ENCODE measurements at regions not wholly inside any gene's neighbourhood (a gene's known extent, or its start where the extent isn't known, plus 50 kb on each side); places are given as distances from the start of the nearest gene placed in this dataset.
A peak's percentile ranks its signal among the peaks of the same experiment; 100 is the strongest.
"Not testable (repeated sequence)": the region's sequence is repeated elsewhere in the genome, so short reads cannot be mapped to it uniquely, and the experiment has no call there.

DNA sequence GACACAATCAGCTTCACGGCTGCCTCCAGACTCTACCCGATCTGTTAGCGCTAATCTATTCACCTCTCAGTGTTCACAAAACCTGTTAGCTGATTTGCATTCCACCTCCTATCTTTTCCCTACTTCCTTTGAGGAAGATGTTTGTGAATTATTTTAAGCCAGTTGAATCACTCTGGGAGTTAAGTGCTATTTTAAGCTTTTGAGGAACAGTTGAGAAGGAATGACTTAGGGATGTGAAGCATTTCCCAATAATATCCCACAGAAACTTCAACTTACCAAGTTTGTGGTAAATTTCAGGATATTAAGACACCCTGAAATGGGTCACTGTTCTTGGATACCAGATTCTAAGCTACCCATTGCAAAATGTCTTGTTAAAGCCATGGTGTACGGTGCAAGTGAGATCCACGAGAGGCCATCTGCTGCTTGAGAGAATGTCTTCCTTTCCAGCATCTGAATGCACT lies 145.2 kb upstream of the CITED2 start:
- Histone ChIP-seq H3K27ac (no peak overlapping the region), H3K4me3 (no peak overlapping the region), H3K36me3 (no peaks in the 10 kb centered on the region), H3K4me1 (no peaks in the 10 kb centered on the region), H3K9me3 (no peaks in the 10 kb centered on the region), H3K27me3 (ENCODE audit: low read depth) (no peaks in the 10 kb centered on the region)
- intact Hi-C loops (cut with DNase I): no loop called here
- ATAC-seq (peak in 1 of 2 donors; percentile 39), DNase-seq (no peak)
- TF ChIP-seq, protein P1, sequence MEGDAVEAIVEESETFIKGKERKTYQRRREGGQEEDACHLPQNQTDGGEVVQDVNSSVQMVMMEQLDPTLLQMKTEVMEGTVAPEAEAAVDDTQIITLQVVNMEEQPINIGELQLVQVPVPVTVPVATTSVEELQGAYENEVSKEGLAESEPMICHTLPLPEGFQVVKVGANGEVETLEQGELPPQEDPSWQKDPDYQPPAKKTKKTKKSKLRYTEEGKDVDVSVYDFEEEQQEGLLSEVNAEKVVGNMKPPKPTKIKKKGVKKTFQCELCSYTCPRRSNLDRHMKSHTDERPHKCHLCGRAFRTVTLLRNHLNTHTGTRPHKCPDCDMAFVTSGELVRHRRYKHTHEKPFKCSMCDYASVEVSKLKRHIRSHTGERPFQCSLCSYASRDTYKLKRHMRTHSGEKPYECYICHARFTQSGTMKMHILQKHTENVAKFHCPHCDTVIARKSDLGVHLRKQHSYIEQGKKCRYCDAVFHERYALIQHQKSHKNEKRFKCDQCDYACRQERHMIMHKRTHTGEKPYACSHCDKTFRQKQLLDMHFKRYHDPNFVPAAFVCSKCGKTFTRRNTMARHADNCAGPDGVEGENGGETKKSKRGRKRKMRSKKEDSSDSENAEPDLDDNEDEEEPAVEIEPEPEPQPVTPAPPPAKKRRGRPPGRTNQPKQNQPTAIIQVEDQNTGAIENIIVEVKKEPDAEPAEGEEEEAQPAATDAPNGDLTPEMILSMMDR (IDR thresholded peaks at IDR 0.05): no peak

DNA sequence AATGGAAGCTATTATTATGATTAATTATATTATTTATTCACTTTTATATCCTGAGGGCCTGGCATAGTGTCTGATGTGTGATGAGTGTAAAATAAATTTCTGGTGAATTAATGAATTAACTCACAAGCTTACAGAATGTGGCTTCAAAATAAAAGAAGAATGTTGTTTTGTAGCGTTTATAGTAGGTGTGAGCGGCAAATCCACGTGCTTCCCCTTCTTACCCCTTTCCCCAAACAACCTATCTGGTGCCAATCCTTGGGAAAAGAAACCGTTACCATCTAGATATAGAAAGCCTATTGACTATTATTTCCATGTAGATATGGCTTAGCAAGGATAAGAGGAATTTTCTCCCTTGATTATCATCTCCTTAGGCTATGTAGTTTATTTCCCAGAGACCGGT lies 144.6 kb upstream of the CITED2 start:
- Histone ChIP-seq H3K4me1 (no peaks in the 10 kb centered on the region), H3K27ac (no peak overlapping the region), H3K36me3 (no peaks in the 10 kb centered on the region), H3K4me3 (no peak overlapping the region), H3K9me3 (no peaks in the 10 kb centered on the region), H3K27me3 (ENCODE audit: low read depth) (no peaks in the 10 kb centered on the region)
- DNase-seq (no peak), ATAC-seq (no peak)
- intact Hi-C loops (cut with DNase I): no loop called here
- TF ChIP-seq, protein P1 (IDR thresholded peaks at IDR 0.05): no peak

DNA sequence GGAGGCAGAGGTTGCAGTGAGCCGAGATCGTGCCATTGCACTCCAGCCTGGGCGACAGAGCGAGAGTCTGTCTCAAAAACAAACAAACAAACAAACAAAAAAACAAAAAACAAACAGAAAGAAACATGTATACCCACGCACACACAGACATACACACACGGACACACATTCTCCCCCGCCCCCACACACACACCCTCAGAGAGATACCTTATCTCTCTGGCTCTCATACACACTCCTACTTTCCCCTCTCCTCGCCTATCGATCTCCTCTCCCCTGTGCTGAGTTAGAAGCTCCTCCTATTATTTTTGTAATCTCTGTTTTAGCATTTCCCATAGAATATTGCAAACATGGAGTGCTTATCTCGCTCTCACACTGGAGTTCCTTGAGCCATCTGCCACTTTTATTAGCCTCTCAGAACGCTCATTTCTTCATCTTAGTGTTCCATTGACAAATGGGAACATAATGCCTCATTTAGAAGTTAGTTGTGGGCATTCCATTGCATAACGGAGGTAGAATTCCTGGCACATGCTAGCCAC lies 144.2 kb upstream of the CITED2 start:
- no peak for ATAC-seq
- Histone ChIP-seq H3K9me3 (no peaks in the 10 kb centered on the region), H3K36me3 (no peaks in the 10 kb centered on the region), H3K4me1 (no peaks in the 10 kb centered on the region), H3K4me3 (no peak overlapping the region), H3K27ac (no peak overlapping the region), H3K27me3 (ENCODE audit: low read depth) (no peaks in the 10 kb centered on the region)
- TF ChIP-seq, protein P1 (IDR thresholded peaks at IDR 0.05): no peak
- intact Hi-C loops (cut with DNase I): no loop called here
- DNase-seq: no peak

DNA sequence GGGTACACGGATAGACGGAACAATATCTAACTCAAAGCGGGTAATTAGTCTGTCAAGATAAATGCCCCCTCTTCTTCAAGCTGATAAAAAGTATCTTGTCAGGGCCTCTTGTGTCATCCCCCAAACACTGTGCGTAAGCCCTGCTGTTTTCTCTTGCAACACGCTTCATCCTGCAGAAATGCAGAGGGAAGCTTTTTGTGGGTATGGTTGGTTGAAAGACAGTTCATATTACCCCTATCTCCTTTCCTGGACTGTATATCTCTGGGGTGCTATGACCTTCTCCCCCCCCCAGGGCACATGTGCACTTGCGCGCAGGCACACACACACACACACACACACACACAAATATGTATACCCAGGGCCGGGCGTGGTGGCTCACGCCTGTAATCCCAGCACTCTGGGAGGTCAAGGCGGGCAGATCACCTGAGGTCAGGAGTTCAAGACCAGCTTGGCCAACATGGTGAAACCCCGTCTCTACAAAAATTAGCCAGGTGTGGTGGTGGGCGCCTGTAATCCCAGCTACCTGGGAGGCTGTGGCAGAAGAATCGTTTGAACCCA lies 143.6 kb upstream of the CITED2 start:
- H3K4me3 ChIP-seq; H3K9me3 ChIP-seq; H3K4me1 ChIP-seq; H3K36me3 ChIP-seq; H3K27ac ChIP-seq; H3K27me3 ChIP-seq (ENCODE audit: low read depth); intact Hi-C loops (cut with DNase I); DNase-seq: not testable (repeated sequence)
- ATAC-seq: peak in 1 of 2 donors; percentile 27

DNA sequence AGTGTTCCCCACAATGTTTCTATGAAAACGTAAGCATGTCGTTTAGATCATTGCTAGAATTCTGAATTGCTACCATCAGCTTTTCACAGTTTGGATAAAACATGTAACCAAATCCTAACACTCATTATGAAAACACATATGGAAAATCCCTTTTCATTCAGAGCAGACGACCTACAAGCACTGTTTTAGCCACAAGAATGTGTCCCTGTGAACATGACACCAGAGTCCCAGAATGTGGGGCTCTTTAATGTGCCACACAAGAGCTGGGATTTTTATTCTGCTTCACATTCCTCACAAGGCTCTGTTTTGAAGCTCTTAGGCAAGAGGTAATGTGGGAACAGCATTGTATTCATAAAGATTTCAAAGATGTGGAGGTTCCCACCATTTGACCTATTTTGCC lies 141.1 kb upstream of the CITED2 start:
- no peak overlapping the region for H3K4me3 ChIP-seq
- H3K9me3 ChIP-seq: no peaks in the 10 kb centered on the region
- TF ChIP-seq, protein P1 (IDR thresholded peaks at IDR 0.05): no peak
- peaks cover under 1% of the 10 kb centered on the region for H3K4me1 ChIP-seq
- DNase-seq: no peak
- H3K27me3 ChIP-seq (ENCODE audit: low read depth): no peaks in the 10 kb centered on the region
- no peak overlapping the region for H3K27ac ChIP-seq
- intact Hi-C loops (cut with DNase I): no loop called here
- no peak for ATAC-seq
- no peaks in the 10 kb centered on the region for H3K36me3 ChIP-seq

GRCh38 chr6:139514819-139515218 lies 140.4 kb upstream of the CITED2 start:
- intact Hi-C loops (cut with DNase I): no loop called here
- Histone ChIP-seq H3K4me1 (peaks cover 7% of the 10 kb centered on the region), H3K27me3 (ENCODE audit: low read depth) (no peaks in the 10 kb centered on the region), H3K9me3 (no peaks in the 10 kb centered on the region), H3K27ac (no peak overlapping the region), H3K4me3 (no peak overlapping the region), H3K36me3 (no peaks in the 10 kb centered on the region)
- DNase-seq (no peak), ATAC-seq (no peak)
- TF ChIP-seq, protein P1 (IDR thresholded peaks at IDR 0.05): no peak

Measured in lower lobe of right lung (tissue), 2 donors.